ENCODE measurements at regions not wholly inside any gene's neighbourhood (a gene's known extent, or its start where the extent isn't known, plus 50 kb on each side); places are given as distances from the start of the nearest gene placed in this dataset.
"Not testable (repeated sequence)": the region's sequence is repeated elsewhere in the genome, so short reads cannot be mapped to it uniquely, and the experiment has no call there.

DNA sequence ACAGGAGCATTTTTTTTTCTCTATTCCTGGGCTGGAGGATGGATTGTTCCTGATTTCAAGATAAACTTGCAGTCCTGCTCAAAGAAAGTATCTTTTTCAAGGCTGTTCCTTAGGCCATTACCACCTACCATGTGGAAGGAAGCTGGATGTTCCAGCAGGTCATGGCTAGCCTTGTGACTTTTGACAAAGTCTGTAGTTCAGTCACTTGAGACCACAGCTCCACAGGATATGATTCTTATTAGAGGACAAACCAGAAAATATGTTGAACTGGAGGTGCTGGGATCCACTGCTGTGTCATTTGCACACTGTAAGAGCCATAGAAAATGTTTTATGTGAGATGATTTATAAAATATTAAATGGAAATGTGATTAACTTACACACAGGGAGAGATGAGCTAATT is 184.2 kb upstream of the ACO1 start:
- DNase-seq (ENCODE audit: low read depth in 2 of 2), result no peak

DNA sequence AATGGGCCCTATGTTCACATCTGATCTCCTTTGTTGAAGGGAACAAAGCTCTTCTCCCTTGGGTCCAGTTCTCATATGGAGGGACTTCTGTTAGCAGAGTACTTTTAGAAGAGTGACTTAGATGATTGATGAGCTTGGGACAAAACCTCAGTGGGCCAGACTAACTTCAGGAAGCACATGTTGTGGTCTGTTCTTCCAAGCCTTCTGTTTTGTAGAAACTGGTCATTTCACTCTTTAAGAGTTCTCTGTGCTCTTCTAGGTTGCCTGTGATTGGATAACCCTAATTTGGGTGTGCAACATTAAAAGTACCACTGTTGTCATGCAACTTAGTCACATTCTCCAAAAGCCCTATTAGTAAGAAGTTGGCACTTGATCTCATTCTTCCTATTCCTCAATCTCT is 183.5 kb upstream of the ACO1 start:
- no peak for DNase-seq (ENCODE audit: low read depth in 2 of 2)

DNA sequence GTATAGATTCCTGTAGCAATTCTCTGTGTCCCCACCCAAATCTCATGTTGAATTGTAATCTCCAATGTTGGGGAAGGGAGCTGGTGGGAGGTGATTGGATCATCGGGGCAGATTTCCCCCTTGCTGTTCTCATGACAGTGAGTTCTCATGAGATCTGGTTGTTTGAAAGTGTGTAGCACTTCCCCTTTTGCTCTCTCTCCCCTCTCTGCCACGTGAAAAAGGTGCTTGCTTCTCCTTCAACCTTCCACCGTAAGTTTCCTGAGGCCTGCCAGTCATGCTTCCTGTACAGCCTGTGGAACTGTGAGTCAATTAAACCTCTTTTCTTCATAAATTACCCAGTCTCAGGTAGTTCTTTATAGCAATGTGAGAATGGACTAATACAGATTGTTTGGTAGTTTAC is 175.3 kb upstream of the ACO1 start:
- DNase-seq (ENCODE audit: low read depth in 2 of 2), result not testable (repeated sequence)

DNA sequence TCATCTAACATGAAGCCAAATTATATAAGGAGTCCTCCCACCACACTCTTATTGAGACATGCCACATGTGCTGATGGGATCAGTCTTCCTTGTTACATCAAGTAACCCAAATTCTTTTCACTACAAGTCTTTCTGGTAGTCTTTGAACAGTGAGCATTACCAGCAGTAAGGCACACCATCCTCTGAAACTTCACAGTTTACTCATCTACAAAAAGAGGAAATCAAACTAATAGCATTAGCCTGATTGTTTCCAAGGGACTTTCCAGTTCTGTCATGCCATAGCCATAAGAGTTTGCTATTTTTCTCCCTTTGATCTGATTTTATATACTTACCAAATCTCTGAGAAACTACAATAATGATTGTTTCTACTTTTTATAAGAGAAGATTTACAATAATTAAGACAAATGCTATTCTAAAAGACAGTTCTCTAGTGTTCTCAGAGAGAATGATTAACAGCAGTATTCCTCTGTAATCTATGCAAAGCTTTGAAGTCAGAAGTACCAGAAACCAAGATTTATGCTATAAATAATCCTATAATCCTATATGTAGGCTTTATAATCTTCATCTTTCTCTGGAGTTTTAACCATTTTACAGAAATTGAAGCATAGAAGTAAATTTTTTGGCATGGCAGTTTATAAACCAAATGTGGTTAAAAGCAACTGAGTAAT is 166.2 kb upstream of the ACO1 start:
- no peak for DNase-seq (ENCODE audit: low read depth in 2 of 2)

DNA sequence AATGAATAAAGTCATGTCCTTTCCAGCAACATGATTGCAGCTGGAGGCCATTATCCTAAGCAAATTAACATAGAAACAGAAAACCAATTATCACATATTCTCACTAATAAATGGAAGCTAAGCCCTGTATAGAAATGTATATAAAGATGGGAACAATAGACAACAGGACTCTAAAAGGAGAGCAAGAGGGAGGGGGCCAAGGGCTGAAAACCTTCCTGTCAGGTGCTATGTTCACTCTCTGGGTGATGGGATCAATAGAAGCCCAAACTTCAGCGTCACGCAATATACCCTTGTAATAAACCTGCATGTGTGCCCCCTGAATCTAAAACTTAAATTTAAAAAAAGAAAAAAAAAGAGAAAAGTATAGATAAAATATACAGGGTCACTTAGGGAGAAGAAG is 163.7 kb upstream of the ACO1 start:
- DNase-seq (ENCODE audit: low read depth in 2 of 2), result no peak

DNA sequence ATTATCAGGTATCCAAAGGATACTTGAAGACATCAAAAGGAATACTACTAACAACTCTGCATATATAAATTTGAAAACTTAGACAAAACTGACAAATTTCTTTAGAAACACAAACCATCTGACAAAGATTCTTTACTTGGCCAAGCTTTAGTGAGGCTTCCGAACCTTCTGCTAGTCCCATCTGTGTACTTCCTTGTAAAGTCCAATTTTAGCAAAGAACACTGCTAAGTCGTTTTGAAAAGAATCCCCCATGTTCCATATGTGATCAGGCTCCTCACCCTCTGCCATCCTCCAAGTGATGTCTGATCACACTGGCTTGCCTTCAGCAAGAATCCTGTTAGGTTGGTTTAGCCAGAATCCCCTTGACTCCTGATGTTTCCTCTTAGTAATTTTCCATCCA is 150.0 kb upstream of the ACO1 start:
- no peak for DNase-seq (ENCODE audit: low read depth in 2 of 2)

DNA sequence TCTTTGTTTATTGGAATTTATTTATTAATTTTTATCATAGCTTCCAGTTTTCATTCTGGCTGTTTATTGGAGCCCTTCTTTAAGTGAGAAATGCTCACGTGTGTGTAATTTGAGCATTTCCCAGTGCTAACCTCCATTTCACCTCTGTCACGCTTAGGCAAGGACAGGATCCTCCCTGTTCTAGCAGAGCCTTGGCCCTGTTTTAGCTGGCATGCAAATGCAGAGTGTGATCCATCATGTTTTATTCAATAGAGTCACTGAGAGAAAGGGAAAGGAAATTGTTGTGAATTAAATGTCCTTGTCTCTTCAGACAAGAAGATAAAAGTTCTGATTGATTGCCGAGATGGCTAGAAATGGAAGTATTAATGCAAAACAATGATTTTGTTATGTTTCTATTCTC is 137.3 kb upstream of the ACO1 start:
- DNase-seq (ENCODE audit: low read depth in 2 of 2), result no peak

DNA sequence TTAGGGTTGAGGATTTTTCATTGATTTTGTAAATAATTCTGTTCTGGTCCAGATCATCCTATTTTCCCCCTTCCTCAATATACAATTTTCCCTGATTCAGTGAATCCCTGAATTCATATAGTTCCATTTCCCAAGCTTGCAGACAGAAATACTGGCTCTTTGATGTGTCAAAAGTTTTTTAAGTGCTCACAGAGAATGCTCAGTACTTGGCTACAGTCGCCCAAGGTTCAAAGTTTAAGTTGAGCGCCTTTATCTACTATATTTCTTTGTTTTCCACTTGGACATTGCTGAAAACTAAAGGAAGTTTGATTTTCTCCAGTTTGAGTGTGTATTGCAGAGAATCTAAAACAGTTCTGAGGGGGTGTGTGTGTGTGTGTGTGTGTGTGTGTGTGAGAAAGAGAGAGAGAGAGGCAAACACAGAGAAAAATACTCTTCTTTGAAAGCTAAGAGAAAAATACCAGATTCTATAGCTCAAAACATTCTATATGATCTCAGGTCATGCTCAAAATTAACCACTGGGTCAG is 136.2 kb upstream of the ACO1 start:
- DNase-seq (ENCODE audit: low read depth in 2 of 2), result no peak

DNA sequence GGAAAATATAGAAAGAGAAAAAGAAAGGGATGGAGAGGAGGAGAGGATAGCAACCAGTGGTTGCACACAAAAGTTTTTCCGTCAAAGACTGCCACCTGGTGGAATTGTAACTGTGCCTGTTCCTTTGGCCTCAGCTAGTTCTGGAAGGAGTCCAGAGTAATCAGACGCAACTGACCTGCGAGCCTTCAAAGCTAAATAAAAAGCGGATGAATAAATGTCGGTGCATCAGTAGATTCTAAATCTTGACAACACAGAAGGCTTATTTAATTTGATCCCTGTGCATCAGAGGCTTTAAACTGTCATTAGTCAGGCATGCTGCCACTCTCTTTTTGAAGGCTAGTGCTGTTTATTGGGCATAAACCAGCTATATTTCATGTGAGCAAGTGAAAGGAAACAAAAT is 132.9 kb upstream of the ACO1 start:
- peak; percentile 43 to 56 for DNase-seq (ENCODE audit: low read depth in 2 of 2)

DNA sequence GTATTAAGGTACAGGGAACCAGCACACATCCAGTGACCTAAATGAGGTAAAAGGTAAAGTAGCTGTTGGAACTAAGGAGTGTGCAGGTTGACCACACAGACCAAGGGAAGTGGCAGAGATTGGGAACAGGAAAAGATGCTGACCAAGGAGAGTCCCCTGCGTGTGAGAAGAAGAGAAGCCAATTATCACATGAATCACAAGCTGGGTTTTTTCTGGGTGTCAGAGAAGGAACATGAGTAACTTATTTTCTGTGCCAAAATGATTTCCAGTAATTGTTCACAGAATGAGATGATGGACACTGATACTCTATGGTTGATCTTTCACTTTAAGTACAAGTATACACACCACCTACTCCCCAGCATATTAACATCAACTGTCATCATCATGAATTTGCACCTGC is 130.7 kb upstream of the ACO1 start:
- DNase-seq (ENCODE audit: low read depth in 2 of 2), result no peak

DNA sequence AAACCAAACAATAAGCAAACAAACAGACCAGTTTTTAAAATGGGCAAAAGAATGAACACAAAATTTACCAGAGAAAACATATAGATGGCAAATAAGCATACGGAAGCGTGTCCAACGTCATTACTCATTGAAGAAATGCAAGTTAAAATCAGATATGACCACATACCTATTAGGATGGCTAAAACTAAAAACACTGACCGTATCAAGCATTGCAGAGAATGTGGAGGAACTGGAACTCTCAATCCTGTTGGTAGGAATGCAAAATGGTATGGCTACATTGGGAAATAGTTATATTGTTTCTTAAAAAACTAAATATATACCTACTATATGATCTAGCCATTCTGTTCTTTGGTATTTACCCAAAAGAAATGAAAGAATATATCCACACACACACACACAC is 129.4 kb upstream of the ACO1 start:
- no peak for DNase-seq (ENCODE audit: low read depth in 2 of 2)

DNA sequence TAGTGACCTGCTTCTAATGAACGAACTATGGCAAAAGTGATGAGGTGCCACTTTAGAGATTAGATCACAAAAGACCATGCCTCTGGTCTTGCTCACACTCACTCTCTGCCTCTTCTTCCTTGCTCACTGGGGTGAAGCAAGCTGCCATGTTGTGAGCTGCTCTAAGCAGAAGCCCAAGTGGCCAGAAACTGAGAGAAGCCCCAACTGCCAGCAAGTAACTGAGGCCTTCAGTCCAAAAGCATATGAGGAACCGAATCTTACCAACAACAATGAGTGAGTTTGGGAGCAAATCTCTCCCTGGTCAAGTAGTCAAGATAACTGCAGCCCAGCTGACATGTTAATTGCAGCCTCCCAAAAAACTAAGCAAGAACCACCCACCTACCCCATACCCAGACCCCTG is 126.0 kb upstream of the ACO1 start:
- DNase-seq (ENCODE audit: low read depth in 2 of 2), result no peak

DNA sequence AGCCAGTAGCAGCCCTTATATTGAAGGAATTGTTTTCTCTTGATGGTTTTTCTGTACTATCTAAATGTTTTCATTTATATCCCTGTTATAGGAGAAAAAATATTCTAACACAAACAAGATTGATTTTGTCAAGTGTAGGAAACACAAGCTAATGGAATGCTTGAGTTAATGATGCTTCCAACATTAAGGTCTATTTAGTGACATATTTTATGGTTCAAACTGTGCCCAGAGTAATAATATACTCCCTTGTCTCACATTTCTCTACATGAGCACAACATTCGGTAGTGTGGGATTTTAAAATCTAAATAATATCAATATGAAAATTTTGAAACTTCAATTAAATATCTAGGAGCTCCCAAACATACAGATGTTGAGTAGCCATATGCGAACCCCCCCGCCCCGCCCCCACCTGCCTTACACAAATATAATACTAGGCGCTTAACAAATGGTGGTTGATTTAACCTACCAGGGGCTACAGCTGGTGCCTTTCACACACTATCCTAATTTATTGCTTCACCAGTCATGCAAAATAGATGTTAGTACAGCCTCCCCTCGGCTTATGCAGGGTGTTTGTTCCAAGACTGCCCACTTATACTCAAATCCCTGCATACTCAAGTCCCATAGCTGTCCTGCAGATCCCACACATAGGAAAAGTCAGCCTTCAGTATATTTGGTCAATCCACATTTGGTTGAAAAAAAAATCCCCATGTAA is 124.1 kb upstream of the ACO1 start:
- no peak for DNase-seq (ENCODE audit: low read depth in 2 of 2)

DNA sequence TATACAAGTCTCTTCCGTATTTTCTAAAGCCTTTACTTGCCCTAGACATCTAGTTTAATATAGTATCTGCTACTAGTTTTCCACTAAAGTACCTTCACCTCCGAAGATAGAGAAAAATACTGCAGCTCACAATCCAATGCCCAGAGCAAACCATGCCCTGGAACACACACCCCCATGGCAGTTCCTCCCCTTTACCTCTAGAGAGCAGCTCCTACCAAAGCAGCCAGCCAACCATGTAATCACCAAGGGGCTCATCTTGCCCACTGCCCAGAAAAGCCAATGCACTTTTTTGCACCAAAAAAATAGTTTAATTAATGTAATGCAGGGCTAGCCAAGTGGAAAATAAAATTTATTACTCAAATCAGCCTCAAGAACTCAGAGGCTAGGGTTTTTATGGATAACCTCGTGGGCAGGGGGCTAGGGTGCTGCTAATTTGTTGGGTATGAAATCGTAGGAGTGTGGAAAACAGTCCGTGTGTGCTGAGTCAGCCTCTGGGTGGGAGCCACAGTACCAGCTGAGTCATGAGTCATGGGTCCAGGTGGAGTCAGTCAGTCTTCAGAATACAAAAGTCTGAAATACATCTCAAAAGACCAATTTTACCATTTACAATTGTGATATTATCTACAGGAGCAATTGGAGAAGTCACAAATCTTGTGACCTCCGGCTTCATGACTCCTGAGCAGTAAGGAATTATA is 120.1 kb upstream of the ACO1 start:
- no peak for DNase-seq (ENCODE audit: low read depth in 2 of 2)

DNA sequence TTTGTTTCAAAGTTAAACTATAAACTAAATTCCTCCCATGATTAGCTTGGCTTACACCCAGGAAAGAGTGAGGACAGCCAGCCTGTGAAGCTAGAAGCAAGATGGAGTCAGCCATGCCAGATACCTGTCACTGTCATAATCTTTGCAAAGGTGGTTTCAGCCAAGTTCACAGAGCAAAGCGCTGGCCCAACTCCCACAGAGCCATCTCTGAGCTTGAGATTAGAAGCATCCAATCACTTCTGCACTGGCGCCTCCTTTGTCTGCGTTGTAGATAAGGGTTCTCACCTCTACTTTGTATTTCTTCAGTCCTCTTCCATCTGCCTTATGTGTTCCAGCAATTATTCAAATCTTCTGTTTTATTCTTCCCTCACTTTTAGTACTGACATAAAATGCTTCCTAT is 119.4 kb upstream of the ACO1 start:
- no peak for DNase-seq (ENCODE audit: low read depth in 2 of 2)

DNA sequence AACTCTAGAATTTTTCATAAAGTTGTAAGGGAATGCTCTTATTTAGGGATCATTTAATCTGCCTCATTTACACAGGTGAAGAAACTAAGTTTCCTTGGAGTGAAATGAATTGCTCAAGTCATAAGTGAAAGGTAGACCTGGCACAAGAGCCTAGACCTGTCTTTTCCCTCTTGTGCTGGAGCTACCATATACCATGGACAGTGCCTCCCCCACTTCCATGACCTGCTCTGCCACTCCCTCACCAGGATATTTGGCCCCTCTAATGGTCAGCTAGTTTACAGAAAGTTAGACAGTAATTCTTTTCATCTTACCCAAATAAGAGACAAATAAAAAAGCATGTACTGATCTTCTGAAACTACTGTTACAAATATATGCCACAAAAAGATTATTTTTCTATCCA is 105.5 kb upstream of the ACO1 start:
- no peak for DNase-seq (ENCODE audit: low read depth in 2 of 2)

DNA sequence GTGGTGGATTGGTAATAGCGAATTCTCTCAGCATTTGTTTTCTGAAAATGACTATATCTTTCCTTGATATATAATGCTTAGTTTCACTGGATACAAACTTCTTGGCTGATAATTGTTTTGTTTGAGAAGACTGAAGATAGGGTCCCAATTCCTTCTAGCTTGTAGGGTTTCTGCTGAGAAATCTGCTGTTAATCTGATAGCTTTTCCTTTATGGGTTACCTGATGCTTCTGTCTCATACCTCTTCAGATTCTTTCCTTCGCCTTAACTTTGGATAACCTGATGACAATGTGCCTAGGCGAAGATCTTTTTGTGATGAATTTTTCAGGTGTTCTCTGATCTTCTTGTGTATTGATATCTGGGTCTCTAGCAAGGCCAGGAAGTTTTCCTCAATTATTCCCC is 94.7 kb upstream of the ACO1 start:
- no peak for DNase-seq (ENCODE audit: low read depth in 2 of 2)

DNA sequence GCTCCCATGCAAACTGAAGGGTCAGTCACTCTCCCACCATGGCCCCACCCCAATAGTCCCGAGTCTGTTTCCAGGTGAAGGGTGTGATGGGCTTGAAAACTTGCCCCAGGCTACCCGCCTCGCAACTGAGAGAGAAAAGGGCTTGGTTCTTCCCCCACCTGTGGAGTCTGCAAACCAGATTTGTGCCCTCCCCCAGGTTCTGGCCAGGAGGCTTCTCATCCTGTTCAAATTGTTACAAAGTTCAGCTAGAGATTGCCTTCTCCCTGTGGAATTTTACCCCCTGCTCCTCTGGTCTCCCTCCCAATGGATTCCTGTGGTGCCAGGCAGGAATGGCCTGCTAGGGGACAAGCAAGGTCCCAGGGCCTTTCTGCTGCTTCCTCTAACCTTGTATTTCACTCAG is 93.1 kb upstream of the ACO1 start:
- no peak for DNase-seq (ENCODE audit: low read depth in 2 of 2)

DNA sequence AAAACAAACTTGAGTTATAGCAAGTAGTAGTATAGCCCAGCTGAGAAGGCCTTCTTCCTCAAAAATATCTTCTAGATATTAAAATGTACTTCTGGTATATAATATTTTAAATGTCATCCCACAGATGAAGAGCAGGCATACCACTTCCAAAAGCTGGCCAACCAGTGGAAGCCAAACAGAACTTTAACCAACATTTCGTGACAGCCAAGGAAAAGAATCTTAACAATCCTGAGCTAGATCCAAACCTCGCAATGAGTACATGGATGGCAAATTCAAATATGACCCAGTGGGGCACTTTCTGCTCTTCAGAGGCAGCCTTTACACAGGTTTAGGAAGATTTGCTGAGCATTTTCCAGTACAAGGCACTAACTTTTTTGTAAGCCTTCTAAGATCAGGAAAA is 91.8 kb upstream of the ACO1 start:
- no peak for DNase-seq (ENCODE audit: low read depth in 2 of 2)

DNA sequence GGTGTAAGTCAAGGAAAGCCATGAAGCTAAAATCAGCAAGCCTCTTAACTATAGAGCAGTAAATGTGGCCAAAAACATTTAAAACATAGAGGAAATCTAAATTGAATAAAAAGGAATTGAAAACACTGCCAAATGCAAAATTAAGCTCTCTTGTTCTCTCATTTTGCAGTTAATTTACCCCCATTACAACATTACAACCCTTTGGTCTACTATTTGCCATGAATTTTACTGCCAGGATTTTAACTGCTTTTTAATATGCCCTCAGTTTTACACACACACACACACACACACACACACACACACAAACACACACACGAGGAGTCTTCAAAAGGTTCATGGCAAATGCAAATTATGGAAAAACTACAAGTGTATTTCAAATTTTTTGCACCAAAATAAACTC is 91.4 kb upstream of the ACO1 start:
- DNase-seq (ENCODE audit: low read depth in 2 of 2), result no peak

DNA sequence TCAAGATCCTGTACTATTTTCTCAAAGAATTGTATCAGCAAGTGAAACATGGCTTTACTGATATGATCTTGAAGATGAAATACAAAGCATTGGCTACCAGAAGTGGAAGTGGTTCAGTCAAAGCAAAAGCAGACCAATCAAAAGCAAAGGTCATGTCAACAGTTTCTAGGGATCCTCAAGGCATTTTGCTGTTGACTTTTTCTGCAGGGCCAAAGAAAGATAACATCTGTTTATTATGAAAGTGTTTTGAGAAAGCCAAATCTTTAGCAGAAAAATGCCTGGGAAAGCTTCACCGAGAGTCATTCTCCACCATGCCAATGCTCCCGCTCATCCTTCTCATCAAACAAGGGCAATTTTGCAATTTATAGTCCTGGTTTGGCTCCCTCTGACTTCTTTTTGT is 90.3 kb upstream of the ACO1 start:
- no peak for DNase-seq (ENCODE audit: low read depth in 2 of 2)

DNA sequence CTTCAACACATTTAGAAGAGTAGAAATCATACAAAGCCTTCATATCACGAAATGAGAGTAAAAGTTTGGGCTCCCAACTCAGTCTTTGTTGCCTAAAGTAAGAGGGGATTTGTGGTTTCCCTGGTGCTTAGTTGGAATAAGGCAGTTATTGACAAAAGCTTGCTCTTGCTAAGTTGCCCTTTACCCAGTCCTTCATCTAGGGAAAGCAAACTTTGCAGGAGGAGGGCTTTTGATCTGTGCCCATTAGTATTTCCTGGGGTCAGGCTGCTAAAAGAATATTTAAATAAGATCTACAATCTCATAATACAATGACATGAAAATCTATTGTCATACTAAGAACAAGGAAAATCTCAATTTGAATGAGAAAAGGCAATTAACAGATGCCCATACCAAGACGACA is 84.1 kb upstream of the ACO1 start:
- no peak for DNase-seq (ENCODE audit: low read depth in 2 of 2)

DNA sequence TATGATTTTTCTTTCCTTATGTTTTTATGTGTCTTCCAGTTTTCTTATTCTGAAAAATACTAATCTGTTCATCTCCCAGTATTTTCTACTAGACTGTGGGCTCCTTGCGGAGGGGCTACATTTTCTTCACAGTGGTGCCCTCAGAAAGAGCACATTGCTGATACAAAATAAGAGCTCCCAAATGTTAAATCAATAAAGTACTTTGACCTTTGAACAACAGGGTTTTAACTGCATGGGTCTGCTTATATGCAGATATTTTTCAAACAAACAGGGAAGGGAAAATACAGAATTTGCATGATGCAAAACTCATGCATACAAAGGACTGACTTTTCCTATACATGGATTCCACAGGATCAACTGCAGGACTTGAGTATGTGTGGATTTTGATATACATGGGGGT is 79.9 kb upstream of the ACO1 start:
- no peak for DNase-seq (ENCODE audit: low read depth in 2 of 2)
